ENCODE measurements at regions not wholly inside any gene's neighbourhood (a gene's known extent, or its start where the extent isn't known, plus 50 kb on each side); places are given as distances from the start of the nearest gene placed in this dataset.

- no peak for DNase-seq
Measured at GRCh38 chr2:221044781-221045180, 527.3 kb downstream of the EPHA4 start.

DNA sequence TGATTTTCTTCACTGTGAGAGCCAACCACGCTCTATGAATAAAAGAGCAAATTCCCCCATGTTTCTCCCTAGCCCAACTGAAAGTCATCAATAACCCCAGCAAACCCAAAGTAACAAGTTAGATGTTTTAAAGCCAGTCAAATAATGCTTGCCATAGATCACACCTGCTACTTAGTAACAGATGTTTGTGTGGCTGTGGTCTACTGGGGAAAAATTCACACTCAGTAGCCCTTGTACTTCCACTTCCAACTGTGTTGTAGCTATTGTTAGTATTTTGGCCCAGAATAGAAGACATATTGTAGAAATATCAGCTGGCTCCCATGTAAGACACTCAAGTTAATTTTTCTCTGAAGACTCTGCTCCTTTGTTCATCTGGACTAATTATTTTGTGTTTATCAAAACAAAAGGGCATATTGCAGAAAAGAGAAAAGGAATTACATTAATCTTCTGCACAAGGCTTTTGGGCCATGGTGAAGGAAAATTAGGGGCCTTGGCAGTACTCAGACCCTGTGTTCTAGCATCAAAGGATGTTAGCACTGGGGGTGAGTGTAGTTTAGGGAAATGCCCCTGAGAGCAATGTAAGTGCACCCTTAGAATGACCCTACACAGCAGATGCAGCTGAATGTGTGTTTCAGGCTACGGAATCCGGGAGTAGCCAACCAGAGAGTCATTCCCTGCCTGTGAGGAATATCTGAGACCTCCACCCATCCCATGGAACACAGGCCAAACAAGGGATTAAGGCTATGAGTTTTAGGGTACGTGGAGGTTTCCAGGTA lies 521.9 kb downstream of the EPHA4 start:
- no peak for DNase-seq

- no peak for DNase-seq
Measured at GRCh38 chr2:221051162-221051561, 520.9 kb downstream of the EPHA4 start.

GRCh38 chr2:221060376-221060775 lies 511.7 kb downstream of the EPHA4 start:
- DNase-seq: no peak

- no peak for DNase-seq
Measured at GRCh38 chr2:221063568-221063967, 508.5 kb downstream of the EPHA4 start.

- no peak for DNase-seq
Measured at GRCh38 chr2:221064058-221064854, 507.8 kb downstream of the EPHA4 start.

- DNase-seq: no peak
Measured at GRCh38 chr2:221064880-221065279, 507.2 kb downstream of the EPHA4 start.

DNA sequence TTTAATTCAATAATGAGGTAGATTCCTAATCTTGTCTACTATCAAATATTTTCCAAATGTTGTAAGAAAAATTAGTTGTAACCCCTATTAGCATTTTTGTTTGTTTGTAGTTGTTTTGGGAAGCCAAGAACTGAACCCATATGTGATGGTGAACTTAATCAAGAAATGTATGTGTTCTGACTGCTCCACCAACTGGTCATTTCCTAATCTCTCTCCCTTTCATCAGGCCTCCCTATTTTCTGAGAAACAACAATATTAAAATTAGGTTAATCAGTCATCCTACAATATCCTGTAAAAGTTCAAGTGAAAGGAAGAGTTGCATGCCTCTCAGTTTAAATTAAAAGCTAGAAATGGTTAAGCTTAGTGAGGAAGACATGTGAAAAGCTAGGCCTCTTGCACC lies 504.0 kb downstream of the EPHA4 start:
- no peak for DNase-seq

DNA sequence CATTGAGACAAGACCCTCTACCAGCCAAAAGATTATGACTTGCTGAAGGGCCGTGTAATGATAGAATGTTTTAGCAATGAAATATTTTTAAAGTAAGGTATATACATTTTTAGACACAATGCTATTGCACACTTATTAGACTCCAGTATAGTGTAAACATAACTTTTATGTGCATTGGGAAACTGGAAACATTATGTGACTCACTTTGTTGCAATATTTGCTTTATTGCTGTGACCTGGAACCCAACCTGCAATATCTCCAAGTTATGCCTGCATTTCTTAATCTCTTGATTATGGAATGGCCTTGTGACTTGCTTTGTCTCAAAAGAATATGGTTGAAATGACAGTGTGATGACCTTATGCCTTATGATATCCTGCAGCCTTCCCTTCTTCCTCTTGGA lies 502.0 kb downstream of the EPHA4 start:
- no peak for DNase-seq

DNA sequence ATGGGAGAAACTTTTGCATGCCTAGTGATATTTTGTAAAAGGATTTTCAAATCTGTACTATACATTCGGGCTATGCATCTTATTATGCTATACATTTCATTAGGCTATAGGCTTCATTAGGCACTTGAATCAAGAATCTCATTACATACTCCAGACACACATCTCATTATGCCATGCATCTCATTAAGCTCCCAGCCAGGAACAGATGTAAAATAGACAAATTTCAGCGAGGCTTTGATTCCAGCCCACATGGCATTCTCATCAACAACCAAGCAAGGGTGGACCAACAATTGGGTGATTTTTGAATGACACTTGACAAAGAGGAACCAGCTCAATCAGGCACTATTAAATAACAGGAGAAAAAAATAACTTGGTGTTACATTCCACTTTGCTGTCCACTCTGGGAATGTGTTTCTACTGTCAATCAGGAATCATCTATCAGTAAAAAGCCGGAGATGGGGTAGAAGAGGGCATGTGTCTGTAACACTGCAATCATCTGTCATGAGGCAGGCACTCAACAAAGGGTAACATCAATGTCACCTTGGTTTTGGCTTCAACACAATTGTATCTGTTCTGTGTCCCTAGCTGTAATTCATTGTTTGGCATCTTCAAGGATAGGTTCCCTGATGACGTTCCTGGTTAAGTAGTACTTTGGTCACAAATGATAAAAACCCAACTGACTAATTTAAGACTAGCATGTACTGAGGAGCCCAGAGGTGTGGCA lies 498.6 kb downstream of the EPHA4 start:
- DNase-seq: no peak

DNA sequence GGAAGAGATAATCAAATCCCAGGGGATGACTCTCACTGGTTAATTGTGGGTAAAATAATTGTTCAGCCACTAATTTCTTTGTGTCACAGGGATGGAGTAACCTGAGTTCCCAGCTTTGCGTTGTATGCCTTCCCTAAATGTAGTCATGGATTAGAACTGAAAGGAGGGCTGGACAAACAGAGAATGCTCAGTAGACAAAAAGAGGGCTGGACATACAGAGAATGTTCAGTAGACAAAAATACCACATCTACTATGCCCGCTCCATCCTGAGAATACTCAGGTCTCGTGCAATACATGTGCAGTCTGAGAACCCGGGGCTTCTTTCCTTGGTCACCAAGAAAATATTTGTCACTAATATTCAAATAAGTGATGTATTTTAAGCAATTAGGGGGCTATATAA lies 497.9 kb downstream of the EPHA4 start:
- no peak for DNase-seq

- DNase-seq: no peak
Measured at GRCh38 chr2:221075203-221075602, 496.9 kb downstream of the EPHA4 start.

- DNase-seq: no peak
Measured at GRCh38 chr2:221077251-221077650, 494.9 kb downstream of the EPHA4 start.

GRCh38 chr2:221077799-221078198 lies 494.3 kb downstream of the EPHA4 start:
- DNase-seq: no peak

- no peak for DNase-seq
Measured at GRCh38 chr2:221085341-221085900, 486.7 kb downstream of the EPHA4 start.

DNA sequence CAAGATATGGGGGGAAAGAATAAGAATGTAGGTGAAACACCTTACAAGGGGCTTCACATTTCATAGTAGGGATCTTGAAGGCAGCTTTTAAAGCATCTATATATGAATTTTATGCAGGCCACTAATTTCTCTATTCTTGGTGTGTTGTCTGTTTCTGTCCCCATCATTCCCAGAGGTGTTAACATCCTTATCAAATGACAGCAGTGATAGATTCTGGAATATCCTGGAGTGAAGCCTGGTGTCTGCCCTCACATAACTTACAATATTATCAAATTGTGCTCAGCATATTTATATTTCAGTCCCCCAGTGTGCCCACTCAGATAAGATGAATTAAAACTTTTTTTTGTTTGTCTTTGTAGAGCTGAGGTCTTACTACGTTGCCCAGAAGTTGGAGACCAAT lies 486.2 kb downstream of the EPHA4 start:
- no peak for DNase-seq

- DNase-seq: no peak
Measured at GRCh38 chr2:221087779-221088178, 484.3 kb downstream of the EPHA4 start.

DNA sequence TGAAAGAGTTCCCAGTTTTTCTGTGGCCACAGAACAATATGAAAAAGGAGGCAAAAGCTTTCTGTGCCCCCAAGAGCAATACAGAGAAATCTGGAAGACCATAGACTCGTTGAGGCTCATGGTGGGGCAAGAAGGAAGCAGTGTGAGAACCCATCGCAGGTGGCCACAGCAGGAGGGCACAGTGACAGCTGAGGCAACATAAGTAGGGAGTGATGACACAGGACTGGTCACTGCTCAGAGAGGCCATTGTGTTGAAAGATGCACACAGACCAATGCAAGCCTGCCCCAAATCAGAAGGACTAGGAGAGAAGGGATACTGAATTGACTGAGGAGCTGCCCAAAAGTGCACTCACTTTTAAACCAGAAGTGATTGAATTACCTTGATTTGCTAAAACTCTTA lies 483.6 kb downstream of the EPHA4 start:
- no peak for DNase-seq

DNA sequence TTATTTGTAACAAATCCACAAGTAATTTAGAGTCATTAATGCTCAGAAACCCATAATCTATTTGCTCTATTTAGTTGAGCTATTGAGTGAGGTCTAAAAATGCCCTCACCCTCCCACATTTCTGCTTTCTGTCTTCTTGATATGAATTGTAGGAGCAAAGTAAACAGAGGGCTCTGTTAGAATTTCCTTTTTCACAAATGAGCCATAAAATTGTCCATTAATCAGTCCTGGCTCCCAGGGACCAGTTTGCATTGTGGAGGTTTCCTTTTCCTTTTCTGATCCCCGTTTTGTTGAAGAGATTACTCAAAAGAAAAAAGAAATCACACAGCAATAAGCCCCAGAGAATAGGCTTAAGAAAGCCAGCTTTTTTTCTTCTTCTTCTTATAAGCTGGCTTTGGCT lies 476.7 kb downstream of the EPHA4 start:
- DNase-seq: no peak

DNA sequence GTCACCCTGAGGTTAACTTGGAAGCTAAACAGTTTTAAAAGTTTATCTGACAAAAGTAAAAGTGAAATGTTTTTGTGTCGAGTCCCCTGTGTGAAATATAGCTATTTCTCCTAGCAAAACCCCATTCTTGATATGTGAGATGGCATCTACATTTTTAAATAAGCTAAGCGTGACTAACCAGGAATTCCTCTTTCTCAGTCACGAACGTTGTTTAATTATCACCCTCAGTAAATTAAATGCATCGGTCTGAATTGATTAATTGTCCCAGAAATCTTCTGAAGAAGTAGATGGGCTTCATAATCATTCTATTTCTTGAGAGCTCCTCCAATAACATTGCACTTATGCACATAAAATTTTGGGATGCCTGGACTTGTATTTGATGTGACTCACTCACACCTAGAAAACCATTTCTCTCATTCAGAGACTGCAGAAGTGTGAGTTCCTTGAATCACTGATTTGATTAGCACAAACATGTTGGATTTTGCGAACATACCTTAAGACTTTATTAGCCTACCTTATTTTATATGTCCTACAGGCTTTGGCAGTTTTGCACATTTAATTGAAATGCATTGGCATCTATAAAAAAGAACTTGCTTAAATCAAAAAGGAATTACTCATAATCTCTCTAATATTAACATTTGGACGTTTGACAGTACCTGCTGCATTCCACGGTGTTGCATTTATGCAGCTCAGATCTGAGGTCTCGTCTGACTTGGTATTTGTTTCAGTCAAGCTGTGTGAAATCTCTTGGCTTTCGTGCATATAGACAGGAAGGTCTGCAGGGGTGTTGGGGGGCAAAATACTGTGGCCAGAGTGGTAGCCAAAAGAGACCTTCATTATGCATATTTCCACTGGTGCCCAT lies 475.2 kb downstream of the EPHA4 start:
- DNase-seq: no peak

GRCh38 chr2:221097568-221097915 lies 474.6 kb downstream of the EPHA4 start:
- no peak for DNase-seq

- DNase-seq: no peak
Measured at GRCh38 chr2:221097949-221098348, 474.2 kb downstream of the EPHA4 start.

Measured in hematopoietic multipotent progenitor cell treated with erythropoietin and hydrocortisone succinate and interleukin-3 and kit ligand, for 8 days (in vitro differentiated cells).